GM21360 (cell line): ENCODE measurements at regions not wholly inside any gene's neighbourhood (a gene's known extent, or its start where the extent isn't known, plus 50 kb on each side); places are given as distances from the start of the nearest gene placed in this dataset.

ENCODE experiments used
- ATAC-seq: cut with Tn5 transposase; IDR thresholded peaks from one replicate; pipeline ENCODE4 v1.9.1; 2021; ENCODE audit warnings: mild to moderate bottlenecking, moderate library complexity; ENCODE audit not compliant: unreplicated experiment

- ATAC-seq = no peak
These were observed 78.2 kb downstream of the IRF2BPL start for GRCh38 chr14:76950055-76951020.

GRCh38 chr14:76948976-76949375 lies 79.5 kb downstream of the IRF2BPL start:
- no peak for ATAC-seq

- no peak for ATAC-seq
These were observed 80.1 kb downstream of the IRF2BPL start for GRCh38 chr14:76948213-76948947.

DNA sequence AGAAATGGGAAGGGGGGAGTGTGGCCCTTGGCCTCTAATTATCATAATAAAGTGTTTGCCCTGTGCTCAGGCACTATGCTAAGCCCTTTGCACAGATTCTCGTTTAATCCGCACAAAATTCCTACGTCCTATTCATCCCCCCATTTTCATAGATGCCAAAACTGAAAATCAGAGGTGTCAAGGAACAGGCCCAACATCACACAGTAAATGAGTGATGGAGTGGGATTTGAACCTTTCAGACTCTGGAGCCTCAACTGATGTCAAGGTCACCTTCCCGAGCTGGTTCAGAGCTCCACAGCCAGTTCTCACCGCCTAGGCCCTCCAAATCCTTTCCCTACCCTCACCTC lies 80.7 kb downstream of the IRF2BPL start:
- no peak for ATAC-seq

GRCh38 chr14:76947078-76947837 lies 81.2 kb downstream of the IRF2BPL start:
- peak; percentile 85 for ATAC-seq

- peak; percentile 1 for ATAC-seq
These were observed 81.8 kb downstream of the IRF2BPL start for GRCh38 chr14:76946753-76947077.

GRCh38 chr14:76943072-76943471 lies 85.4 kb downstream of the IRF2BPL start:
- no peak for ATAC-seq

DNA sequence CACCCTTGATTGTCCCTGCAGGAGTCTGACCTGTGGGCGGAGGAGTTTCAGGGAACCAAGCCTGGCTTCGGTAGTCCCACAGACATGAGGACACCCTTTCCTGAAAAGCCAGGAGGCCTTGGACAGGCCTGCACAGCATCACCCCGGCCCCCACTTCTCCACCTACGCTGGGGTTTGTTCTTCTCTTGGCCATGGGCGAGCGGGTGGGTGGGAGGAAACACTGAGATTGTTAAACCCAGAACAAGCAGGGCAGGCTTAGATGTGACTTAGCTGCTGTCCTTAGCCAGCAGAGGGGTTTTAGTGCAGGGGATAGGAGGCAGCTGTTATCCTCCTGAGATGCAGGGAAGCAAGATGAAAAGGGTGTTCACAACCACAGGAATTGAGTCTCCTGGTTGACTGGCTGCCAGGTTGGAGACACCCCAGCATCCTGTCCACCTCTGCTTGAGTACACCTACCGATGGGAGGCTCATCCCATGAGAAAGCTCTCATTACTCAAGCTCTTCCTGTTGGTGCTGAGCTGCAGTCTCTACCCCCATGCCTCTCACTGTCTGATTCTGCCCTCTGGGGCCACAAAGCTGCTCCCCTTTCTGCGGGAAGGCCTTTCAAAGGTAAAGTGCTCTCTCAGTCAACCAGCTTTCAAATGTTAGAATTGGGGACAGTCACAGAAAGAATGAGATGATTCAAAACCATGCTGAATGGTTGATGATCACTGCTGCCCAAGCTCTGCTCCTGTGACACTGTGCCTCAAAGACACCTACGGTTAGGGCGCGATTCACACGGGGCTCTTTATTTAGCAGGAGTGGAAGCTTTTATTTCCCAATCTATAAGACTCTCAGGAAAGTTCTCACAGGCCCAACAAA lies 86.3 kb downstream of the IRF2BPL start:
- ATAC-seq = no peak

GRCh38 chr14:76941544-76941943 lies 87.0 kb downstream of the IRF2BPL start:
- ATAC-seq = no peak

DNA sequence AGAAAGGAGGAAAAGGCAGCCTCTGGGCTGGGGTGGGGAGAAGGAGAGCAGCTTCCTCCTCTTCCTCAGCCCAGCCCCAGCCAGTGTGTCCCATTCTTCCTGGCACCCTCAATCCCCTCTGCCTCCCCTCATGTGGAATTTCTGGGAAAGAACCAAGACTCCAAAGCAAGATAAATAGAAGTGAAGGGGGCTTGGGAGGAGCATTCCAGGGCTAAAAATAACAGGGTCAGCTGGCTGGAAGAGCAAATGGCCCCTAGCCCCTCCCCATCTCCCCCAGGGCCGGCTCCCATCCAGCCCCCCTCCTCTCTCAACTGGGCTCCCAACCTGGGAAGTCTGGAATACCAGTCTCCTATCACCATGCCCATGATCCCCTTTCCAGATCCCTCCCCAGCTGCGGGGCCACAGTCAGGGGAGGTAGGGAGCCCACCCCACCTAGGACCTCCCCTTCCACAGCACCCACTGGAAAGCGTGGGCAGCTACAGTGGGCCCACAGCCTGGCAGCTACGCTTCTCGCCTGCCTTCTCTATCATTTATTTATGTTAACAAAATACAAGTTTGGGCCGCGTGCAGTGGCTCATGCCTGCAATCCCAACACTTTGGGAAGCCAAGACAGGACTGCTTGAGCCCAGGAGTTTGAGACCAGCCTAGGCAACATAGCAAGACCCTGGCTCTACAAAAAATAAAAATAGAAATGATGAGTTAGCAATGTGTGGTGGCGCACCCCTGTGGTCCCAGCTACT lies 88.3 kb downstream of the IRF2BPL start:
- no peak for ATAC-seq

DNA sequence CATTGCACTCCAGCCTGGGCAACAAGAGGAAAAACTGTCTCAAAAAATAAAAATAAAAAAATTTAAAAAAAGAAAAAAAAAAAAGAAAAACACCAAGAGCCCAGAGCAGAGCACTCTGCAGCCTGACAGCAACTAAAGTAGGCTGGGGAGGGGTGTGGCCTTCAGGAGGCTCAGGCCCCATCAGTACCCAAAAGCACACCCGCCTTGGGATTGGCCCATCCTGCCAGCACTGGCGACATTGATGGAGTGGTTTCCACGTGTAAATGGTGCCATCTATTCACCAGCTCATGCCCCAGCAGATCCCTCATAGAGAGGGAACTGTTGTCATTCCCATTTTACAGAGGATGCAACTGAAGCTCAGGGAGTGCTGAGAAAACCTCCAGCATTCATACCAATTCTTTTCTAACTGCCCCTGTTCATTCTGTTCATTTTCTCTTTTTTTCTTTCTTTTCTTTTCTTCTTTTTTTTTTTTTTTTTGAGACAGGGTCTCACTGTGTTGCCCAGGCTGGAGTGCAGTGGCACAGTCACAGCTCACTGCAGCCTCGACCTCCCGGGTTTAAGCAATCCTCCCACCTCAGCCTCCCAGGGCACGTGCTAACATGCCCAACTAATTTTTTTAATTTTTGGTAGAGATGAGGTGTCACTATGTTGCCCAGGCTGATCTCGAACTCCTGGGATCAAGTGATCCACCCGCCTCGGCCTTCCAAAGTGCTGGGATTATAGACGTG lies 89.3 kb downstream of the IRF2BPL start:
- no peak for ATAC-seq

DNA sequence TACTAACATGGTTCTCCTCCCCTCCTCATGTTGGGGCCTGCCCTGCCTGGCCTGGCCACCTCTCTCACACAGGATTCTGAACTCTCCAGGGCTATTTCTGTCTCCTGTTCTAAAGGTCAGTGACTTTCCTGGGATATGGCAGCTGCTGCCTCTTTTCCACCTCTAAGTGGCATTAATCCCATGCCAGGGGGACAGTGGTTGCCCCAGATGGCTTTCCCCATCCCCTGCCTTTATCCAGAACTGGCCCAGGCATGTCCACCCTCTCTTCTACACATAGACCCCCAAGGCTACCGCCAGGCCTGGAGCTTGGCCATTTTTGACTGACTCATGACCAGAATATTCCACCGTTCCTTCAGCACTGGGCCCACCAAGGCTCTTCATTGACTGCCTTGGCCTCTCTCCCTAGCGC lies 90.4 kb downstream of the IRF2BPL start:
- ATAC-seq = no peak

DNA sequence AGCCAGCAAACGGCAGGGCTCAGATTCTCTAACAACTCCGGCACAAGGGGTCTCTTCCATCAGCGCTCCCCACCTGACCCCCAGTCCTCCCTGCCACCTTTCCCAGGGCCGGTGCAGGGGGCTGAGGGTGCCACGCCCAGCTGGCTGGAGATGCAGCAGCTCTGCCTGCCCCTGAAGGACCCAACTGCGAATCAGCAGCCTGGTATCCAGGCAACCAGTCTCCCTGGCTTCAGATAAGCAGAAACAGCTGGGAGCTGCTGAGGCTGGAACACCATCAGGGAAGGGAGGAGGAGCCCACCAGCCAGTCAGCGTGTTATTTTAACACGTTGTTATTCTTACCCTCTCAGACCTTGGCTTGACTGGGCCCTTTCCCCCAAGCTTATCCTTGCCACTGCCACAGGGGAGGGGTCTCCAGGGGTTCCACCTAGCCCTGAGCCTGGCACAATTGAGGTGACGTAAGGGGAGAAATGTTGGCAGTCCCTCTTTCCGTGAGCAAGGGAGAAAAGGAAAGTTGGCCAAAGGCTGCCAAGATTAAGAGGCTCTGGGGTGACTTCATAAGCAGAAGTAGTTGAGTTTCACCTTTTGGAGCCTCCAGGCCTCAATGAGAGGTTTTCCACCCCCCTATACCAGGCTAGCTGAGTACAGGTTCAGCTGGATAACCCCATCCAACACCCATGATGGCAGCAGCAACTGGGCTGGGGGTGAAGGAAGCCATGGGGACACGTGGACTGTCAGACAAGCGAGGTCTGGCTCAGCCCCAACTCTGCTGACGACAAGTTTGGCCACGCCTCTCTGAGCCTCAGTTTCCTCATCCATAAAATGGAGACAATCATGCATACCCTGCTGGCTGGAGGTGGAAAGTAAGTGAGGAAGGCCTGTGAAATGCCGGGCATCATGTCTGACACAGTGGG lies 91.1 kb downstream of the IRF2BPL start:
- no peak for ATAC-seq

GRCh38 chr14:76936483-76936882 lies 92.0 kb downstream of the IRF2BPL start:
- ATAC-seq = no peak

- no peak for ATAC-seq
These were observed 95.0 kb downstream of the IRF2BPL start for GRCh38 chr14:76933515-76933914.

DNA sequence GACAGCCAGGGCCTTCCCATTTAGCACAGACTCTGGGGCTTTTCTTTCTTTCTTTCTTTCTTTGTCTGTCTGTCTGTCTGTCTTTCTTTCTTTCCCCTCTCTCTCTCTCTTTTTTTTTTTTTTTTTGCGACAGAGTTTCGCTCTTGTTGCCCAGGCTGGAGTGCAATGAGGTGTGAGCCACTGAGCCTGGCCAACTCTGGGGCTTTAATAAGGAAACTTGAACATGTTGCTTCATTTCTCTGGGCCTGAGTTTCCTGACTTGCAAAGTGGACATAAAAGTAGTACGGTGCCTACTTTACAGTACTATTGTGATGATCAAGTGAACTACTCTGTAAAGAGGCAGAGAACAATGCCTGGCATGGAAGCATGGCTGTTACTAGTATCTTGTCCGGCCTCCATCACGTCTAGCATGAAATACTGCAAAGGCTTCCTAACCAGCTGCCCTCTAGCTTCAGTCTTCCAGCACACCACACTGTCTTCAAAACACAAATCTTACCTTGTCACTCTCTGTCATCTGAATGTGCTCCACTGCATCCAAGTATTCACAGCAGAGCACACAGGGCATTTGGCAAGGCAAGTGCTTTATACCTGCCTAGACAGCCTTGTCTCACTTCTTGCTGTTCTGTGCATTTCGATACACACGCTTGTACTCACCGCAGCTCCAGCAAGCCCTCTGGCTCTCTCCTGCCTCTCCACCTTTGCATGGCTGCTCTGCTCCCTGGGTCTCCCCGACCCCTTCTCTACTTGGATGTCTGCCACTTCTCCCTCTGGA lies 96.7 kb downstream of the IRF2BPL start:
- no peak for ATAC-seq

DNA sequence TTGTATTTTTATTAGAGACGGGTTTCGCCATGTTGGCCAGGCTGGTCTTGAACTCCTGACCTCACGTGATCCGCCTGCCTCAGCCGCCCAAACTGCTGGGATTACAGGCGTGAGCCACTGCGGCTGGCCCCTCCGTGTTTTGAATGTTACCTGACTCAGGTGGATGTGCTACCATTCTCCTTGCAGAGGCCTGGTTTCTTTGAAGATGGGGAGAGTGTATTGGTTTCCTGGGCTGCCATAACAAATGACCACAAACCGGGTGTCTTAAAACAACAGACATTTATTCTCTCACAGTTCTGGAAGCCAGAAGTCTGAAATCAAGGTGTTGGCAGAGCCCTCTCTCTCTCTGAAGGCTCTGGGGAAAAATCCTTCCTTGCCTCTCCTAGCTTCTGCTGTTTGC lies 98.0 kb downstream of the IRF2BPL start:
- ATAC-seq = no peak
